Endothelial cell of umbilical vein (primary cell): ENCODE measurements at regions not wholly inside any gene's neighbourhood (a gene's known extent, or its start where the extent isn't known, plus 50 kb on each side); places are given as distances from the start of the nearest gene placed in this dataset.

Experiments used
- BruUV-seq: library from RNA; stranded (reverse); fragments of 400-500 nt; replicated peaks from 2 replicates; lab custom pipeline; 2021; lab: Mats Ljungman, UMichigan
- CTCF ChIA-PET: fragments of 300-600, 350-600 bp; sonication (Branson Sonifier 250); formaldehyde crosslinking; loops from one replicate; lab custom pipeline; 2021; ENCODE audit warnings: antibody characterized with exemption, inconsistent platforms; lab: Charles Lee
- POLR2A ChIA-PET: fragments of 300-600, 350-600 bp; sonication (Branson Sonifier 250); formaldehyde crosslinking; loops from one replicate; lab custom pipeline; 2021; ENCODE audit warnings: antibody characterized with exemption, inconsistent platforms; lab: Charles Lee
- DNase-seq: peaks from one replicate; pipeline ENCODE4 v3.0.0-alpha.2; 2011; ENCODE audit warnings: low read depth, low spot score
- FAIRE-seq: peaks from 2 replicates; lab custom pipeline; 2011; peaks lifted over from hg19 to GRCh38; lab: Jason Lieb, UNC
- H2AFZ ChIP-seq: 2 replicates; pipeline ENCODE4 v1.6.0; 2012; ENCODE audit warnings: low read depth, low read length, control low read depth, inconsistent platforms
- H3K27ac ChIP-seq: 2 replicates; pipeline ENCODE4 v1.5.1; 2011; ENCODE audit warnings: low read depth, mild to moderate bottlenecking, control low read depth, low read length, moderate library complexity; ENCODE audit not compliant: insufficient read depth
- H3K27me3 ChIP-seq, 2 experiments: 2 replicates each; pipeline versions ENCODE4 v1.6.0 to v1.6.1; 2011; ENCODE audit warnings: low read length in 2 of 2, mixed read lengths in 1 of 2; ENCODE audit not compliant: control insufficient read depth in 2 of 2, insufficient read depth in 2 of 2
- H3K36me3 ChIP-seq, 2 experiments: 2 replicates in 1 of 2; 3 replicates in 1 of 2; pipeline ENCODE4 v1.5.1; 2011; ENCODE audit warnings: low read length in 2 of 2, mild to moderate bottlenecking in 1 of 2, moderate library complexity in 1 of 2; ENCODE audit not compliant: control insufficient read depth in 2 of 2, insufficient read depth in 2 of 2; ENCODE audit errors: extremely low read depth in 1 of 2
- H3K4me1 ChIP-seq: 3 replicates; pipeline ENCODE4 v1.5.1; 2011; ENCODE audit warnings: mild to moderate bottlenecking, low read length; ENCODE audit not compliant: control insufficient read depth, insufficient read depth; ENCODE audit errors: extremely low read depth
- H3K4me2 ChIP-seq: 2 replicates; pipeline ENCODE4 v1.6.1; 2011; ENCODE audit warnings: low read length, control low read depth, mixed read lengths; ENCODE audit not compliant: insufficient read depth
- H3K4me3 ChIP-seq, 3 experiments: fragments of 200-600 bp in 1 of 3; sonication (generic), shearing (Covaris generic) in 1 of 3; replicated peaks in 1 of 3; 2 replicates each; pipeline ENCODE4 v1.5.1; 2011 to 2016; ENCODE audit warnings: control low read depth in 3 of 3, low read length in 3 of 3, mild to moderate bottlenecking in 2 of 3, inconsistent platforms in 1 of 3, low read depth in 1 of 3, moderate library complexity in 1 of 3; ENCODE audit not compliant: insufficient read depth in 1 of 3
- H3K79me2 ChIP-seq: 2 replicates; pipeline ENCODE4 v1.6.0; 2012; ENCODE audit warnings: low read length, inconsistent platforms; ENCODE audit not compliant: control insufficient read depth, insufficient read depth
- H3K9ac ChIP-seq: replicated peaks from 2 replicates; pipeline ENCODE3; 2011; ENCODE audit warnings: low read length, control low read depth; ENCODE audit not compliant: insufficient read depth; ENCODE audit errors: extremely low read depth
- H3K9me1 ChIP-seq: replicated peaks from 3 replicates; pipeline ENCODE4 v1.6.0; 2011; ENCODE audit warnings: mild to moderate bottlenecking, low read length; ENCODE audit not compliant: control insufficient read depth, insufficient read depth; ENCODE audit errors: extremely low read depth
- H3K9me3 ChIP-seq: replicated peaks from 2 replicates; pipeline ENCODE4 v1.5.1; 2012; ENCODE audit warnings: low read length, inconsistent platforms; ENCODE audit not compliant: control insufficient read depth, insufficient read depth
- H4K20me1 ChIP-seq: replicated peaks from 2 replicates; pipeline ENCODE3; 2011; ENCODE audit warnings: mild to moderate bottlenecking, low read length; ENCODE audit not compliant: control insufficient read depth, insufficient read depth; ENCODE audit errors: extremely low read depth
- CTCF ChIP-seq, 2 donors: IDR thresholded peaks; 1 replicate in 1 of 2; 2 replicates in 1 of 2; pipeline ENCODE4 v1.5.1; 2011; ENCODE audit warnings: low read length in 2 of 2, mild to moderate bottlenecking in 2 of 2, moderate library complexity in 2 of 2, control low read depth in 1 of 2, inconsistent platforms in 1 of 2, low read depth in 1 of 2; ENCODE audit not compliant: insufficient read depth in 1 of 2; ENCODE audit errors: extremely low read depth in 1 of 2
- EZH2 ChIP-seq: IDR thresholded peaks from 2 replicates; pipeline ENCODE4 v1.6.1; 2012; ENCODE audit warnings: borderline replicate concordance, low read depth, mild to moderate bottlenecking, moderate library complexity, low read length, inconsistent platforms; ENCODE audit not compliant: severe bottlenecking
- FOS ChIP-seq: IDR thresholded peaks from 2 replicates; pipeline ENCODE4 v1.6.1; 2011; ENCODE audit warnings: mild to moderate bottlenecking, low read length, moderate library complexity, borderline replicate concordance; ENCODE audit not compliant: insufficient read depth
- GATA2 ChIP-seq: IDR thresholded peaks from 2 replicates; pipeline ENCODE4 v1.7.0; 2011; ENCODE audit warnings: low read depth, mild to moderate bottlenecking, moderate library complexity, mixed read lengths, low read length; ENCODE audit not compliant: insufficient read length, insufficient read depth
- JUN ChIP-seq: IDR thresholded peaks from 2 replicates; pipeline ENCODE4 v1.6.1; 2011; ENCODE audit warnings: borderline replicate concordance, low read depth; ENCODE audit not compliant: insufficient read length, insufficient read depth
- MAX ChIP-seq: IDR thresholded peaks from 2 replicates; pipeline ENCODE4 v1.6.1; 2011; ENCODE audit not compliant: insufficient read depth, insufficient read length
- MYC ChIP-seq: IDR thresholded peaks from one replicate; pipeline ENCODE4 v1.6.1; 2011; ENCODE audit warnings: mild to moderate bottlenecking, low read depth, low read length
- POLR2A ChIP-seq: IDR thresholded peaks from 2 replicates; pipeline ENCODE4 v1.6.1; 2012; ENCODE audit warnings: low read depth, mild to moderate bottlenecking, control low read depth, low read length
- POLR2AphosphoS5 ChIP-seq: IDR thresholded peaks from 2 replicates; pipeline ENCODE4 v1.6.1; 2012; ENCODE audit warnings: low read depth, mild to moderate bottlenecking, control low read depth, low read length, moderate library complexity; ENCODE audit not compliant: insufficient read depth
- dilution Hi-C: fragments of 300-500 bp; cut with MboI; formaldehyde crosslinking; loops from one replicate; pipeline ENCODE4 v1.15.0; 2019; ENCODE audit warnings: low sequenced_read_pairs; ENCODE audit not compliant: extremely low pct_ligation_motif_present
- intact Hi-C: fragments of 100-400 bp; cut with micrococcal nuclease; formaldehyde crosslinking; loops from one replicate; pipeline ENCODE4 v1.10.0; 2022

GRCh38 chr1:208476846-208477170 lies 232.6 kb upstream of the PLXNA2 start:
- H3K9me3 ChIP-seq, result no peaks in the 10 kb centered on the region
- H3K79me2 ChIP-seq, result no peaks in the 10 kb centered on the region
- no peaks in the 10 kb centered on the region for H4K20me1 ChIP-seq
- BruUV-seq, result no TSS peak
- no peaks in the 10 kb centered on the region for H3K9me1 ChIP-seq
- ChIA-PET CTCF (no interaction called here), POLR2A (no interaction called here)
- H3K4me2 ChIP-seq, result no peak overlapping the region
- dilution Hi-C loops (no loop called here), intact Hi-C loops (no loop called here)
- no peak overlapping the region for H3K27ac ChIP-seq
- no peaks in the 10 kb centered on the region for H3K27me3 ChIP-seq
- FAIRE-seq (no peak), DNase-seq (no peak)
- H3K4me3 ChIP-seq, result no peak overlapping the region
- H3K4me1 ChIP-seq, result peaks cover 5% of the 10 kb centered on the region
- no peak overlapping the region for H3K9ac ChIP-seq
- no peak for TF ChIP-seq POLR2AphosphoS5
- TF ChIP-seq JUN, result no peak
- no peak for TF ChIP-seq FOS
- TF ChIP-seq MAX, result no peak
- no peak for TF ChIP-seq MYC
- no peak for TF ChIP-seq CTCF (IDR thresholded peaks at IDR 0.05; ENCODE audit: extremely low read depth in 1 of 2, insufficient read depth in 1 of 2, low read depth in 1 of 2, low read length in 2 of 2)
- TF ChIP-seq POLR2A, result no peak
- no peak for TF ChIP-seq EZH2
- no peak for TF ChIP-seq GATA2
- peak overlapping the region; percentile 20 for H2AFZ ChIP-seq
- H3K36me3 ChIP-seq, result no peaks in the 10 kb centered on the region
